HG02840 (cell line): ENCODE measurements at regions not wholly inside any gene's neighbourhood (a gene's known extent, or its start where the extent isn't known, plus 50 kb on each side); places are given as distances from the start of the nearest gene placed in this dataset.

Experiments used
- ATAC-seq: cut with Tn5 transposase; IDR thresholded peaks from one replicate; pipeline ENCODE4 v1.9.1; 2021; ENCODE audit warnings: mild to moderate bottlenecking, moderate library complexity, moderate number of reproducible peaks; ENCODE audit not compliant: unreplicated experiment, low FRiP score

DNA sequence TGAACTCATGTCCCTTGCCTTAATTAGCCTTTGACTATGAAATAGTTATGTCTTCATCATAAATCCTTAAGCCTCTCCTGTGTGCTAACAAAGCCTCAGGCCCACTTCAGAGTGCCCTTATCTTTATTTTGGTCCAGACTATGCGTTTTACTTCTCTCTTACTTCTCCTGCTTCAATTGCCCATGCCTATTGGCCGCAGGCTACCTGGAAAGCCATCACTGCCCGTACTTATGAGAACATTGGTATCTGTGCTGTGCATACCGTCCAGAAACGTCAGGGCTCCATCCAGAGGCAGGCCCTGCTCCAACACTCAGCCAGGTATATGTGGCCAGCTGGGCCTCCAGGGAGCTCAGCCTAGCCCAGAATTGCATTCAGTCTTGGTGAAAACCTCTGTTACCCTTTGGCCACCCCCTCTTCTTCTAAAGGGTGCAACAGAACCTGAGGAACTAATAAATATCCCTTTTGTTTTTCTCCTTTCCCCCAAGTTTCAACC lies 212.4 kb upstream of the MTPN start:
- no peak for ATAC-seq

DNA sequence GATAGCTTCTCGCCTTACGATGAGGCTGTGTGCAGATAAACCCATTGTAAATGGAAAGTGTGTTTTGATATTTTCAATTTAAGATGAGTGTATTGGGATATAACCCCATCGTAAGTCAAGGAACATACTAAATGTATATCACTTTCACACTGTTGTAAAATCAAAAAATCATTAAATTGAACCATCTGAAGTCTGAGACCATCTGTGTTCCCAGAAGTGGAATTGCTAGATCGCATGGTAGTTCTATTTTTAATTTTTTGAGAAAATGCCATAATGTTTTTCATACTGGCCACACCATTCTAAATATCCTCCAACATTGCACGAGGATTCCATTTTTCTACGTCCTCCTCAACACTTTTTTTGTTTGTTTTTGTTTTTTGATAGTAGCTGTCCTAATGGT lies 209.1 kb upstream of the MTPN start:
- no peak for ATAC-seq

DNA sequence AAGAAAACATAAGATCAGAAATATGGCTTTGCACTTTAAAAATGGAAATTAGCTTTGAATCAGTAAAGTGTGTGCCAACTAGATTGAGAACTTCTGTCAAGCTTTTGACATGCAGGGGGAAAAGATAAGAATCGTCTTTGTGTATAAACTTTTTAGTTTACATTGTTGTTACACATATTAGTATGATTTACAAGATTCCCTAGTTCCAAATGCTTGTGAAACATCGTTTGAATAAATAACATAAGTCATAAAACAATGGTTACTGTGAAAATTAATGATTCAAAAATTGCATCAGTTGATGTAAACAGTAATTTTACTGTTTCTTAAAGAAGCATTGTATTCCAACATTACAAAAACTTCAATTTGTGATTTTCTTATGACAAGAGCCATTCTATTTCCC lies 207.6 kb upstream of the MTPN start:
- no peak for ATAC-seq

DNA sequence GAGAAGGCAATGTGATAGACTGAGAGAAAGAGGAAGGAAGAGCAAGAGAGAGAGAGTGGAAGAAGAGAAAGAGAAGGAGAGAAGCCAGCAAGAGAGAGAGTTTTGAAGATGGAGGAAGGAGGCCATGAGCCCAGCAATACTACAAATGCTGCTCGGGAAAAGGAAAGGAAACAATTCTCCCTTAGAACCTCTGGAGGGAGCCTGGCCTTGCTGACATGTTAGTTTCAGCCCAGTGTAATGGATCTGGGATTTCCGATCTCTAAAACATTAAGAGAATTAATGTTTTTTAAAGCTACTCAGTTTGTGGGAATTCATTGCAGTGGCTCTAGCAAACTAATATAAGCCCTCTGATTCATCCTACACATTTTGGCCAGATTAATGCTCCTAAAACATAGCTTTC lies 206.8 kb upstream of the MTPN start:
- no peak for ATAC-seq

DNA sequence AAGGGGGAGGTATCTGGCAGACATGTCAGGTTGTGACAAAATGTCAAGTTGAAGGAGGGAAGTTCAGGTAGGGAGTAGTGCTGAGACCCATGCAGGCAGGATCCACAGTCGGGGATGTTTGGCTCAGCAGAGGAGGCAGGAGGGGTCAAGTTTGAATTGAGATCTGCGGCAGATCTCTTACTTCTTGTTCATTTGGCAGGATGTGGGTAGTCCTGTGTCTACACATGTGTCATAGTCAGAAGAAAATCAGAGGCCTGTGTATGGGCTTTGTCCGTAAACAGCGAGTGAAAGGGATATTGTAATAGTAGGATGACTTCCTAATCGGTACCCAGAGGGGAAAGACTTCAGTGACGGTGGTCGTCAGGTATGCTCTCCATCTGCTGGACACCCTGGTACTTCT lies 203.8 kb upstream of the MTPN start:
- no peak for ATAC-seq

DNA sequence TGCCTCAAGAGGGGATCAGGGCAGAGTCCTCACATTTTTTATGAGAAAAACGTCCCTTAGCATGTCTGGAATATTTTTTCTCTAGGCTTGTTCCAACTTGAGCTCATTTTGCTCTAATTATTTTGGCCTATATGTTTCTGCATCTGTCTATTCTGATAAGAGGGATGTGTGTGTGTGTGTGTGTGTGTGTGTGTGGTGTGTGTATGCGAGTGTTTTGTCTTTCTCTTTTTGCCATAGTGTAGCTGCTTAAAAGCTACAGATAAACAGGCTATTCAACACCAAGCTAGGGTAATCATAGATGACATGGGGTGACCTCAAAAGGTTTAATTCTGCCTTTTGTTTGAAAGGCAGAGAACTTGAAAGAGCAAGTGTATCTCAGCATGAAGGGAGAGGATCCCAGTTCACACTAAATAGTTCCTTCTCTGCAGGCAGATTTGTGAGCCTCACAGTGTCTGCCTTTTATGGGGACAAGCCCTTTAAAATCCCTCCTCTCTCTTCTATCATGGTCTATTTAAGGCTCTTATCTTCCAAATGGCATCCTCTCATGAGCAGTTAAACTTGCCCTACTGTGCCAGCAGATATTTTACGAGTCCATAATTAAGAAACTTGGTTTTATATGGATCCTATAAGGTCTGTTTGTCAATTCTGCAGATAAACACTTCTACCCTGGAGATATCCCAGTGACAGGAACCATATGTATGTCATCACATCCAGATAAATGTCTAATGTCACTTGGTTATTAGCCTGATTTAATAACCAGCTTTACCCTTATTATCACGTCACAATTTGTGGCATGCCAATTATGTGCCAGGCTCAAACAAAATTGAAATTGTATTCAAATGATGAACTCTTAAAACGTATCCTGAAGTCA lies 202.9 kb upstream of the MTPN start:
- ATAC-seq, result no peak

DNA sequence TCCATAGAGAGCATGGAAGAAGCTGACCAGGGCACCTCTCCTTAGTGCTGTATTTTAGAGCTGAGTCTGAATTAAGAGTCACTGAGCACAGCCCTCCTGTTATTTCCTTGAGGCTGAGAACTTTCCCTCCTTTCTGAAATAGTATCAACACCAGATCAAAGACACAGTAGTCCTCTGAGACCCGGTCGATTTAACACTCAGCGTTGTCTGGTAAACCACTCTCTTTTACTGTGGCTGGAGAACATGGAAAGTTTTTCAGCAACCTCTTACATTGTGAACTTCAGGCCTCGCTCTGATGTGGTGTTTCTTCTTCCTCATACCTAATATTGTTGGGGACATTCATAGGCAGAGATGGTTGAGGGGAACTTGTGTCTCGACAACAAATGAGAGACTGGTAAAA lies 202.0 kb upstream of the MTPN start:
- no peak for ATAC-seq

DNA sequence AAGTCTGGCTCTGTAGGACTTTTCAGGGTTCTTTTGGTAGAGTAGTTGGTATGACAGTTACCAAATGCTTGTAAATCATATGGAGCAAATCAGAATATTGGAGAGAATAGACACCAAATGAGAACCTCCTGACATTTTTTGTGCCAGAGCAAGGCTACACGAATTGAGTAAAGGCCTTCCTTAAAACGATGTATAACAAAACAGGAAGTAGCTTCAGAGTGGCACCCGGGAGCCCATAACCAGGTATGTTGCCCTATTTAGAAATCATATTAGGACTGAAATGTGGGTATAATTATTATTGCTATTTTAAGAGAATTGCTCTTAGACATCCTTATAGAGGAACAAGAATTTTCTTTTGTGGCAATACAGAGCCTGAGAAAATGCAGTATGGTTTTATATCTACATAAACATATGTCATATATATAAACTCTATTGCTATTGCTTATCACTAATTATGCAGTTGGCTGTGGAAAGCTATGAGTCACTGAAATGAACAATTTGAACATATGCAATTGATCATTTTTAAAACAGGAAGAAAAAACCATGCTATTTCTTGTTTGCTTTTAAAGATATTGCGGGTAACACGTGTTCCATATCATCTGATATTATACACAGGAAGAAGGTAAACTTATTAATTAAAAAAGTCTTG lies 197.4 kb upstream of the MTPN start:
- no peak for ATAC-seq

DNA sequence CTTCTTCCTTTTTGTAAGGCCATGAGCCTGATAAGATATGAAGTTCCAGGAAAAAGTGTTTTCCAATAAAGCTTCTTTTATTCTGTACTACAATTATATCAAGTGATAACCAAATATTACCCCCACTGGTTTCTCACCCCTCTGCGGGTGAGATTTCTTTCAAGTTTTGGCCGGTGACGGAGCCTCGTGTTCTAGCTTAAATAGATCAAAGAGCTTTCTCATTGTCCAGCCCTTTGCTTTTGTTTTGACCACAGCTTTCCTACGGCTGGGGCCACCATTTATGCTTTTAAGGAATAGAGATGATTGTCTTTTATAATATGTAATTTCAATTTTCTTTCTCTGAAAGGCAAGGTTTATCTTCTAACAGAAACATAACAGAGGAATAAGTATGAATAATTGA lies 196.7 kb upstream of the MTPN start:
- ATAC-seq, result no peak

DNA sequence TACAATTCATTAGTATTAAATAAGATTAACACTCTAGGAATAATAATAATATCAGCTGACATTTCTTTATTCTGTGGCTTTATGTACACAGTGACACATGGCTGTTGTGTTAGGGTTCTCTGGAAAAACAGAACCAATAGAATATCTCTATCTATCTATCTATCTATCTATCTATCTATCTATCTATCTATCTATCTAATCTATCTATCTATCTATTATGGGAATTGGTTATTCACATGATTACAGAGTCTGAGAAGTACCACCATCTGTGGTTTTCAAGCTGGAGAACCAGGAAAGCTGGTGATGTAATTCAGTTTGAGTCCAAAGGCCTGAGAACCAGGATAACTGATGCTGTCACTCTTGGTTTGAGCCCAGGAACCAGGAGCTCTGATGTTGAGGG lies 194.1 kb upstream of the MTPN start:
- no peak for ATAC-seq

DNA sequence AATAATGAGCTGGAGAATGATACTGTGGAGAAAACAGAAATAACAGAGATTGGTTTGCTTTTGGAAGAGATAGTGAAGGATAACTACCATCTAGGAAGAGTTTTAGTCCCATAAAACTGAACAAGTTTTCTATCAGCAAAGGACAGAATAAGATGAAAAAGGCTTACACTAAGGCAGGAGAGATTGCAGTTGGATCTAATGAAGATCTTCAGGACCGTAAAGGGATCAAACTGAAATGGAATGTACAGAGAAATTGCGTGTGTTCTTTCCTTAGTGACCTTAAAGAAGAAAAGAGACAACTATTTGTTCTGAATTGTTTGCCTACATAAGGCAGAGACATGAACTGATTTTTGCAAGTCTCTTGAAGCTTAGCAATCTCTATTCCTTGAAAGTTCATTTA lies 191.7 kb upstream of the MTPN start:
- no peak for ATAC-seq

DNA sequence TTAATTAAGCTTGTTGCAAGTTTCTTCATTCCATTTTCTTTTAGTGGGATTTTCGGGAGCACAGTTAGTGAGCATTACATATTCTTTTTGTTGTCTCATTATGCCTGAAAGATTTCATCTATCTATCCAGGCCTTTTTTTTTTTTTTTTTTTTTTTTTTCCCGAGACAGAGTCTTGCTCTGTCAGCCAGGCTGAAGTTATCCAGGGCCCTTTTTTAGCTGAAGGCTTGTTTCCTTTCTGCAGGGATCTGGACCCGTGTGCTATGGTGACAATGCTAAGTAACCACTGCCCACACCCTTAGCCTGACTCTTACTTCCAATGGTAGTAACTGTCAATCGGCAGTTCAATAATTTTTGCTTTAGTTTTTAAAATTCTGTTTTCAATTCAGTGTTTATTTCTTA lies 190.8 kb upstream of the MTPN start:
- no peak for ATAC-seq

DNA sequence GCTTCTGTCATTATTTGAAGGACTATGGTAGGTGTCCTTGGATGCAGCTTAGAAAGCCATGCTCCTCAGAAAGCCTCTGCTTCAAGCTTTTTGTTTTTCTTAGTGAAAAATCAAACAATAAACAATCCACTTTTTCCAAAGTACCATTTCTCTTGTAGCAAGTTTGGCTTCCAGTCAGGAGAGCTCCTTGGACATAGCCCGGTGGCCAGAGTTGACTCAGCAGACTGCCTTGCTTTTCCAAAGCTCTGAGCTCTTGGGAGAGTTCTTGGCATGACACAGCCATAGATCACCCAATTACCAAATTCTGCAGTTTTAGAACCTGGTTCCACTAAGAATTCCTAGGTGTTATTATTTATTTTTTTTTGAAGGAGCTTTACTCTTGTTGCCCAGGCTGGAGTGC lies 189.4 kb upstream of the MTPN start:
- ATAC-seq, result no peak

DNA sequence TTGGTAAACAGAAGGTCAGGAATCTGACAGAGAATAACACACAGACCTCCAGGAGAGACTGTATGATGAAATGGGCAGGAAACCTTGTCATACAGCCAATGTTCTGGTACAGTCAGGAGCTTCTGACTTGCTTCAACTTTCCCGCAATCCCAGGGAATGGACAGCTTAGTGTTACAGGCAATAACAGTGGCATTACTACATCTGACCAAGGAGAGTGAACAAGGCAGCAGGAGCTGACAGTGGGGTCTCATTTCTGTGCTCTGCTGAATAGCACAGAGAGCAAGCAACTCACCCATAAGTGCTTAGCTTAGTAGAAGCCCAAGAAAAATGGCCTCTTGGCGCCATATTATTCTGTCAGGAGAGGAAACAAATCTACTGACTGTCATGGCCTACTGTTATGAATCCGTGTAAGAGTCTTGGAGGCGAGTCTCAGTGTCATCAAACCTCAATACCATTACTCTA lies 186.2 kb upstream of the MTPN start:
- ATAC-seq, result no peak

DNA sequence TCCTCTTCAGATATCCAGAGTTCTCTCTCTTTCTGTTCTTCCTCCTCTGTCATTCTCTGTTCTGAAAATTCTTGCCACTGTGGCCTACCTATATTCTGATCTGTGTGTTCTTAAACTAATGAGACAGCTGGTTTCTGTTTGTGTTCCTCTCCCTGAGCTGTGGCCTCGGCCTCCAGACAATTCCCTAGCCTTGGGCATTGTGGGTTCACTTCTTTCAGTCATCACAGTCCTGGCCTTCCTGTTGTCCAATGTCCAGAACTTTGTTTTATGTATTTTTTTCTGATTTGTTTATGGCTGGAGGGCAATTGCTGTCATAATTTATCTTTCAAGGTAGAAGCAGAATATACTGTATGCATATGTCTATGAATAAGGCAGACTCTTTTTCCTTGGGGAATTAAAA lies 173.2 kb upstream of the MTPN start:
- ATAC-seq, result no peak

DNA sequence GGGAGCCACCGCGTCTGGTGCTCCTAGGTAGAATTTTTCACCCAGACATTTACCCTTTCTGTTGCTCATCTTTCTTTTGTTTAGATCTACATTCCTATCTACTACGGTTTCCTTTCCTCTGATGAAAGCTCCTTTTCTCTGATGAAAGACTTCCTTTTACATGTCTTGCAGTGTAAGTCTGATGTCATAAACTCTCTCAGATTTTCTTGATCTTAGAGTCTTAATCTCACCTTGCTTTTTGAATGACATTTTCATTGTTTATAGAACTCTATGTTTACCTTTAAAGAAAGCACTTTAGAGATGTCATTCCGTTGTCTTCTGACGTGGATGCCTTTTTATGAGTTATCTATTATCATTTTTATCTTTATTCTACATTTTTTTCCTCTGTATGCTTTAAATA lies 171.8 kb upstream of the MTPN start:
- ATAC-seq, result no peak

DNA sequence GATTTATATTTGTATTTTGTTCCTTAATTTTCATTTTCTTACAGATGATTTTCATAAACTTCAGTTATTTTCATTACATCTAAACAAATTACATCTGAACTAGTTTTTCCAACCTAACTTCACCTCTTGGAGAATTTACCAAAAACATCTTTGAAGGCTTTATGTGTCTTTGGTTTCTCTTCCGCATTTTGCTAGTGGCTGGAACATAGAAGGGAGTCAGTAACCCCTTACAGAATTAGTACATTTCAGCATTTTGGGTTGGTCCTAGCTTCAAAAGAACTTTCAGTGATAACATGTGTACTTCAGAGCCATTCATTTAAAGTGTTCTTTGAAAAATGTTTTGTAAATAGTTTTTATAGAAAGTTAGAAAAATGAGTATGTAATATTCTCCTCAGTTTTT lies 169.8 kb upstream of the MTPN start:
- ATAC-seq, result no peak

DNA sequence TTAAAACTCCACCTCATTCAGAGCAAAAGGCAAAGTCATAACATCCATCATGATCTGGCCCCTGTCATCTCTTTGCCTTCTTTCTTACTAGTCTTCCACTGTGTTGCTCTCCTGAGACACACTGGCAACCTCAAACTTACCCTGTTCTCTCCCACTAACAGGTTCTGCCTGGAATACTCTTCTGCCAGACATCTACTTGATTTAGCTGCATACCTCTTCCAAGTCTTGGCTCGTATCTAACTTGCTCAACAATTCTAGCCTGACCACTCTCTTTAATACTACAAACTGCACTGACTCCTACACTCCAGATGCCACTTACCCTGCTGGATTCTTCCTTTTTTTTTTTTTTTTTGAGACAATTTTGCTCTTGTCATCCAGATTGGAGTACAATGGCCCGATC lies 167.0 kb upstream of the MTPN start:
- ATAC-seq, result no peak

DNA sequence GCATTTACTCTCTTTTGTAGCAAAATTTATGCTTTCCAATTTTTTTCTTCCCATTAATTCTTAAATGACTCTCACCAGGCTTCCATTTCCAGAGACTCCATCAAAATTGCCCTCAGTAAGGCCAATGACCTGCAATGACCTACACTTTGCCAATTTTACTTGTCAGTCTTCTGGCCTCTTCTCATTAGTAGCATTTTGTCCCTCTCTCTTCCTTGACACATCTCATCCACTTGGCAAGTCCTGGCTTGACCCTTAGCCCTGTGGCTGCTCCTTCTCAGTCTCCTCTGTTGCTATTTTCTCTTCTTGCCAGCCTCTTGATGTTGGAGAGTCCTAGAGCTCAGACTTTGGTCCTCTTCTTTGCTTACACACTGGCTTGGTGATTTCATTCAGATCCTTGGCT lies 166.1 kb upstream of the MTPN start:
- ATAC-seq, result no peak

DNA sequence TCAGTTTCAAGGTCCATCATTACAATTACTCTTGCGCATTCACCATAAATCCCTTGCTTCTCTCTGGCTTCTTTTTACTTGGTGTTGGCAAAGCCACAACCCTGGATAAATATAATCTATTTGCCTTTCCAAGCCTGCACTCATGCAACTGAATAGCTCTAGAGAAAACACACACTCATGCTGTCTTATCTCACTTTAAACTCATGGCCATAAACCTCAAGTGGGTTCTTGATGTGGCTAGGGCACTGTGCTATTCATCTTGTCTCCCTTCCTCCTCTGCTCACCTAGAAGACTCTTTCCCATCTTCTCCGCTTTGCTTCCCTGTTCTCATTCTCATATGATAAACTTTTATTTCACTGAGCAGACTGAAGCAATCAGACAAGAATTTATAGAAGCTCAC lies 165.4 kb upstream of the MTPN start:
- no peak for ATAC-seq

DNA sequence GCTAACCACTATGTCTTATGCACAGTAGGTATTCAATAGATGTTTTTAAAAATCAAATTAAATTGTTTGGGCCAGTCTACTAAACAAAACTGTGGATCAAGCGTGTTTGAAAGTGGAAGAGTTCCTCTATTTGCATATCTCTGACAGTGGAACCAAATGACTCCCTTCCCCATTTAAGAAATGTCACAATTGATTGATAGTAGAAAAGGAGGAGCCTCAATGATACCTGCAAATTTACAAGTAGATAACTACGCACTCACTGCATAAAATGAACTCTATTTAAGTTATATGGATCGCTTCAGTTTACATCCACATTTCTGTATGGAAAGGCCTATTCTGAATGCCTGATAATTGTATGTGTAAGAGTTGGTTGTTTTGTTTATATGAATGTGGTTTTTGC lies 163.3 kb upstream of the MTPN start:
- ATAC-seq, result no peak

DNA sequence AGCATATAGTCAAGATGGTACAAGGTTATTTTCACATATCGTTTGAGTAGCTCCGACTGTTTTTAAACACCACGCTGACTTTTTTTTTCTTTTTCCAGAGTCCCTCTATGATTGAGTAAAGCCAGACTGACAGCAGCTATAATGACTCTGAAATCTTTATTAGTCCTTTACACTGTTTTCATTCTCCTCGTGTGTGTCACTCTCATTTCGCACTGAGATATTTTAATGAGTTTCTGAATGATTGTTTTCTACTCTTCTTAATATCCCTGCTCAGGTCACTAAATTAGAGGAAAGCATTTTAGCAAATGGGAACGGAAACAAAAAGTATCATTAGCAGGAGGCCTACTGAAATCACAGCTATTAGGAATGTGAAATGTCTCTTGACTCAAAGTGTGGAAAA lies 162.3 kb upstream of the MTPN start:
- no peak for ATAC-seq
